ENCODE measurements at regions not wholly inside any gene's neighbourhood (a gene's known extent, or its start where the extent isn't known, plus 50 kb on each side); places are given as distances from the start of the nearest gene placed in this dataset.

- no peak overlapping the region for H3K27ac ChIP-seq
- no peak for DNase-seq (ENCODE audit: low spot score in 2 of 2)
- TF ChIP-seq POLR2AphosphoS5 (IDR thresholded peaks at IDR 0.05) (no peak), CTCF (IDR thresholded peaks at IDR 0.05) (no peak), POLR2A (IDR thresholded peaks at IDR 0.05) (no peak)
- intact Hi-C loops (cut with DNase I; ENCODE audit: low total_unique reads): no loop called here
- no peaks in the 10 kb centered on the region for H3K4me1 ChIP-seq
- no peaks in the 10 kb centered on the region for H3K9me3 ChIP-seq
- H3K27me3 ChIP-seq: no peaks in the 10 kb centered on the region
- no peaks in the 10 kb centered on the region for H3K36me3 ChIP-seq
- no peak overlapping the region for H3K4me3 ChIP-seq
Measured at GRCh38 chr19:28585796-28586195, 627.2 kb downstream of the UQCRFS1 start.

- DNase-seq (ENCODE audit: low spot score in 2 of 2): no peak
- Histone ChIP-seq H3K4me1 (no peaks in the 10 kb centered on the region), H3K36me3 (no peaks in the 10 kb centered on the region), H3K9me3 (no peaks in the 10 kb centered on the region), H3K27ac (no peak overlapping the region), H3K4me3 (no peak overlapping the region), H3K27me3 (no peaks in the 10 kb centered on the region)
- TF ChIP-seq POLR2AphosphoS5 (IDR thresholded peaks at IDR 0.05) (no peak), CTCF (IDR thresholded peaks at IDR 0.05) (no peak), POLR2A (IDR thresholded peaks at IDR 0.05) (no peak)
- intact Hi-C loops (cut with DNase I; ENCODE audit: low total_unique reads): no loop called here
Measured at GRCh38 chr19:28583713-28584112, 629.2 kb downstream of the UQCRFS1 start.

GRCh38 chr19:28583242-28583641 lies 629.7 kb downstream of the UQCRFS1 start:
- H3K9me3 ChIP-seq: no peaks in the 10 kb centered on the region
- no peaks in the 10 kb centered on the region for H3K4me1 ChIP-seq
- DNase-seq (ENCODE audit: low spot score in 2 of 2): no peak
- TF ChIP-seq POLR2A (IDR thresholded peaks at IDR 0.05) (no peak), POLR2AphosphoS5 (IDR thresholded peaks at IDR 0.05) (no peak), CTCF (IDR thresholded peaks at IDR 0.05) (no peak)
- no peak overlapping the region for H3K27ac ChIP-seq
- H3K36me3 ChIP-seq: no peaks in the 10 kb centered on the region
- H3K27me3 ChIP-seq: no peaks in the 10 kb centered on the region
- intact Hi-C loops (cut with DNase I; ENCODE audit: low total_unique reads): no loop called here
- H3K4me3 ChIP-seq: no peak overlapping the region

GRCh38 chr19:28582796-28583195 lies 630.2 kb downstream of the UQCRFS1 start:
- TF ChIP-seq CTCF (IDR thresholded peaks at IDR 0.05) (no peak), POLR2A (IDR thresholded peaks at IDR 0.05) (no peak), POLR2AphosphoS5 (IDR thresholded peaks at IDR 0.05) (no peak)
- Histone ChIP-seq H3K27me3 (no peaks in the 10 kb centered on the region), H3K27ac (no peak overlapping the region), H3K36me3 (no peaks in the 10 kb centered on the region), H3K4me1 (no peaks in the 10 kb centered on the region), H3K9me3 (no peaks in the 10 kb centered on the region), H3K4me3 (no peak overlapping the region)
- intact Hi-C loops (cut with DNase I; ENCODE audit: low total_unique reads): no loop called here
- DNase-seq (ENCODE audit: low spot score in 2 of 2): no peak

- DNase-seq (ENCODE audit: low spot score in 2 of 2): no peak
- TF ChIP-seq POLR2AphosphoS5 (IDR thresholded peaks at IDR 0.05): no peak
- no peak for TF ChIP-seq CTCF (IDR thresholded peaks at IDR 0.05)
- TF ChIP-seq POLR2A (IDR thresholded peaks at IDR 0.05): no peak
Measured at GRCh38 chr19:28582344-28582743, 630.6 kb downstream of the UQCRFS1 start.

More at GRCh38 chr19:28582344-28582743, 630.6 kb downstream of the UQCRFS1 start:
- no peaks in the 10 kb centered on the region for H3K27me3 ChIP-seq
- no peak overlapping the region for H3K27ac ChIP-seq
- H3K36me3 ChIP-seq: no peaks in the 10 kb centered on the region
- no peak overlapping the region for H3K4me3 ChIP-seq
- intact Hi-C loops (cut with DNase I; ENCODE audit: low total_unique reads): no loop called here
- H3K9me3 ChIP-seq: no peaks in the 10 kb centered on the region
- H3K4me1 ChIP-seq: no peaks in the 10 kb centered on the region
